HepG2 (cell line): ENCODE measurements at regions not wholly inside any gene's neighbourhood (a gene's known extent, or its start where the extent isn't known, plus 50 kb on each side); places are given as distances from the start of the nearest gene placed in this dataset.

Source experiments
- ATAC-seq: fragments of 200-7000 bp; cut with Tn5 transposase; 3 replicates; pipeline ENCODE4 v1.9.1; 2020; ENCODE audit warnings: mild to moderate bottlenecking, moderate library complexity
- BruUV-seq: library from RNA; stranded (reverse); fragments of 400-500 nt; replicated peaks from 2 replicates; lab custom pipeline; 2021; lab: Mats Ljungman, UMichigan
- CTCF ChIA-PET: fragments of 300-600 bp; formaldehyde crosslinking; extraction: SDS; loops from one replicate; lab custom pipeline; 2021; ENCODE audit warnings: low total read pairs, inconsistent platforms, low intra/inter-chr PET ratio; lab: Yijun Ruan, JAX
- POLR2A ChIA-PET: fragments of 350-600 bp; sonication (Branson Sonifier 250); formaldehyde crosslinking; loops from one replicate; lab custom pipeline; 2020; ENCODE audit warnings: antibody characterized with exemption, inconsistent platforms; lab: Yijun Ruan, JAX
- DNase-seq: peaks from one replicate; pipeline ENCODE4 v3.0.0-alpha.2; 2015; ENCODE audit warnings: low spot score
- FAIRE-seq: peaks from 3 replicates; lab custom pipeline; 2011; peaks lifted over from hg19 to GRCh38; lab: Jason Lieb, UNC
- H2AFZ ChIP-seq: one replicate; pipeline ENCODE4 v1.6.1; 2011; ENCODE audit warnings: low read length, inconsistent platforms
- H3K27ac ChIP-seq: fragments of 300-600 bp; 3 replicates; pipeline ENCODE4 v1.8.0; 2011; ENCODE audit warnings: mixed run types, mild to moderate bottlenecking, mixed read lengths, low read length, inconsistent platforms; ENCODE audit not compliant: insufficient read depth; ENCODE audit errors: extremely low read length
- H3K27me3 ChIP-seq, 2 experiments: fragments of 200-600 bp in 1 of 2; 2 replicates in 1 of 2; 3 replicates in 1 of 2; pipeline versions ENCODE4 v1.6.0 to v1.8.0; 2011; ENCODE audit warnings: low read length in 2 of 2, mild to moderate bottlenecking in 2 of 2, moderate library complexity in 2 of 2, inconsistent platforms in 1 of 2; ENCODE audit not compliant: insufficient read depth in 2 of 2, control insufficient read depth in 1 of 2
- H3K36me3 ChIP-seq, 2 experiments: fragments of 200-600 bp in 1 of 2; replicated peaks in 1 of 2; 2 replicates in 1 of 2; 3 replicates in 1 of 2; pipeline versions ENCODE4 v1.5.1 to v1.8.0; 2011; ENCODE audit warnings: low read length in 2 of 2, inconsistent platforms in 1 of 2; ENCODE audit not compliant: insufficient read depth in 2 of 2, control insufficient read depth in 1 of 2
- H3K4me1 ChIP-seq: 2 replicates; pipeline ENCODE4 v1.5.1; 2012; ENCODE audit warnings: low read length, inconsistent platforms; ENCODE audit not compliant: insufficient read depth
- H3K4me2 ChIP-seq: 2 replicates; pipeline ENCODE4 v1.6.0; 2011; ENCODE audit warnings: low read depth, low read length, inconsistent platforms
- H3K4me3 ChIP-seq, 3 experiments: fragments of 200-600 bp in 1 of 3; sonication (generic), shearing (Covaris generic) in 1 of 3; replicated peaks in 1 of 3; 2 replicates each; pipeline ENCODE4 v1.5.1; 2011 to 2016; ENCODE audit warnings: low read length in 3 of 3, inconsistent platforms in 2 of 3, low read depth in 2 of 3, mild to moderate bottlenecking in 2 of 3, control low read depth in 1 of 3, mixed read lengths in 1 of 3; ENCODE audit not compliant: insufficient read depth in 1 of 3
- H3K79me2 ChIP-seq: one replicate; pipeline ENCODE4 v1.6.1; 2011; ENCODE audit warnings: low read length, inconsistent platforms; ENCODE audit not compliant: insufficient read depth
- H3K9ac ChIP-seq: 2 replicates; pipeline ENCODE4 v1.6.0; 2011; ENCODE audit warnings: mild to moderate bottlenecking, low read depth, low read length, inconsistent platforms; ENCODE audit not compliant: insufficient read depth
- H3K9me3 ChIP-seq: 2 replicates; pipeline ENCODE4 v1.5.1; 2012; ENCODE audit warnings: mild to moderate bottlenecking, low read length
- H4K20me1 ChIP-seq: 2 replicates; pipeline ENCODE4 v1.6.0; 2011; ENCODE audit warnings: inconsistent platforms, mild to moderate bottlenecking, low read length, moderate library complexity; ENCODE audit not compliant: insufficient read depth
- AKAP8 ChIP-seq: sonication (generic); formaldehyde crosslinking; IDR thresholded peaks from 2 replicates; pipeline ENCODE4 v1.5.1; 2020; ENCODE audit warnings: mild to moderate bottlenecking, missing genetic modification reagents
- HDAC1 ChIP-seq: sonication (generic); formaldehyde crosslinking; IDR thresholded peaks from 2 replicates; pipeline ENCODE4 v1.5.1; 2020; ENCODE audit warnings: mild to moderate bottlenecking, missing genetic modification reagents
- SRSF4 ChIP-seq: fragments of 200-400 bp; formaldehyde crosslinking; IDR thresholded peaks from one replicate; pipeline ENCODE4 v1.6.1; 2018; ENCODE audit warnings: mild to moderate bottlenecking, low read depth, low read length, moderate library complexity; ENCODE audit not compliant: poor library complexity, severe bottlenecking
- ZNF33B ChIP-seq: sonication (generic); formaldehyde crosslinking; IDR thresholded peaks from 2 replicates; pipeline ENCODE4 v1.5.1; 2020; ENCODE audit warnings: mild to moderate bottlenecking, missing genetic modification reagents
- WGBS: methylation state at CpG from one replicate; pipeline ENCODE4 v1.1.6; 2017; ENCODE audit warnings: low lambda C conversion rate; 5-methylcytosine and 5-hydroxymethylcytosine counted together
- in situ Hi-C: cut with HindIII; loops from 2 replicates; pipeline ENCODE4 v1.10.0; 2017; ENCODE audit warnings: low pct_unique_long_range_greater_than_20kb; ENCODE audit not compliant: extremely low pct_ligation_motif_present
- intact Hi-C: fragments of 100-400 bp; cut with micrococcal nuclease; formaldehyde crosslinking; loops from one replicate; pipeline ENCODE4 v1.10.0; 2022; ENCODE audit not compliant: unreplicated experiment
- TF ChIP-seq, protein P1 (sequence below): sonication (generic); formaldehyde crosslinking; conservative IDR thresholded peaks from 2 replicates; pipeline ENCODE4 v1.8.0; 2022; ENCODE audit warnings: mild to moderate bottlenecking, moderate library complexity, missing genetic modification reagents
- TF ChIP-seq, protein P2 (sequence below): sonication (generic); formaldehyde crosslinking; IDR thresholded peaks from 2 replicates; pipeline ENCODE4 v1.8.0; 2022; ENCODE audit warnings: missing genetic modification reagents, mild to moderate bottlenecking, borderline replicate concordance
- TF ChIP-seq, protein P3 (sequence below): sonication (generic); formaldehyde crosslinking; conservative IDR thresholded peaks from 2 replicates; pipeline ENCODE4 v1.4.0; 2020; ENCODE audit warnings: mild to moderate bottlenecking, missing genetic modification reagents, moderate library complexity

DNA sequence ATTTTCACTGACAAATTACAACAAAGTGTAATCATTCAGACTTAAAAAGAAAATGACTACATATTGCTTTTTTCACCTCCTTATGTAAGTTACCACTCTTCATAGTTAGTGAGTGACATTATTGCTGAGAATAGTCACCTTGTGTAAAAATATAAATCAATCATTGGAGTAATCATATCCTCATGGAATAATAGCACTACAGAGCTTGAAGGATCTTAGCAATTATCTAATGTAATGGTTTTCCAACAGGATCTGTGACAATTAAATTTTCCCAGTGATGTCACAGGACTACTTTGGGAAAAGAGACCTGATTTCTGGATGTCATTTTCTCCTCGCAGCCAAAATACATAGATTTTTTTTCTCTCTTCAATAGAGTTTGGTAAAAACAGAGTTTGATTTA lies 833.0 kb upstream of the PCDH9 start:
- POLR2A ChIA-PET, result no interaction called here
- in situ Hi-C loops, result no loop called here
- DNase-seq, result no peak

More for the DNA sequence above, 833.0 kb upstream of the PCDH9 start:
- CTCF ChIA-PET, result no interaction called here
- Histone ChIP-seq H3K4me2 (no peak overlapping the region), H3K4me1 (no peaks in the 10 kb centered on the region), H3K36me3 (no peaks in the 10 kb centered on the region), H2AFZ (no peak overlapping the region), H3K9me3 (no peaks in the 10 kb centered on the region), H3K79me2 (no peaks in the 10 kb centered on the region), H4K20me1 (no peaks in the 10 kb centered on the region), H3K27me3 (no peaks in the 10 kb centered on the region), H3K27ac (no peak overlapping the region), H3K9ac (no peak overlapping the region), H3K4me3 (no peak overlapping the region)
- intact Hi-C loops, result no loop called here
- no peak for TF ChIP-seq ZNF33B (CRISPR knock-in tag)
- TF ChIP-seq AKAP8 (CRISPR knock-in tag), result no peak
- TF ChIP-seq HDAC1, result no peak
- TF ChIP-seq, protein P1, sequence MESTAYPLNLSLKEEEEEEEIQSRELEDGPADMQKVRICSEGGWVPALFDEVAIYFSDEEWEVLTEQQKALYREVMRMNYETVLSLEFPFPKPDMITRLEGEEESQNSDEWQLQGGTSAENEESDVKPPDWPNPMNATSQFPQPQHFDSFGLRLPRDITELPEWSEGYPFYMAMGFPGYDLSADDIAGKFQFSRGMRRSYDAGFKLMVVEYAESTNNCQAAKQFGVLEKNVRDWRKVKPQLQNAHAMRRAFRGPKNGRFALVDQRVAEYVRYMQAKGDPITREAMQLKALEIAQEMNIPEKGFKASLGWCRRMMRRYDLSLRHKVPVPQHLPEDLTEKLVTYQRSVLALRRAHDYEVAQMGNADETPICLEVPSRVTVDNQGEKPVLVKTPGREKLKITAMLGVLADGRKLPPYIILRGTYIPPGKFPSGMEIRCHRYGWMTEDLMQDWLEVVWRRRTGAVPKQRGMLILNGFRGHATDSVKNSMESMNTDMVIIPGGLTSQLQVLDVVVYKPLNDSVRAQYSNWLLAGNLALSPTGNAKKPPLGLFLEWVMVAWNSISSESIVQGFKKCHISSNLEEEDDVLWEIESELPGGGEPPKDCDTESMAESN (CRISPR knock-in tag), result no peak
- TF ChIP-seq, protein P2, sequence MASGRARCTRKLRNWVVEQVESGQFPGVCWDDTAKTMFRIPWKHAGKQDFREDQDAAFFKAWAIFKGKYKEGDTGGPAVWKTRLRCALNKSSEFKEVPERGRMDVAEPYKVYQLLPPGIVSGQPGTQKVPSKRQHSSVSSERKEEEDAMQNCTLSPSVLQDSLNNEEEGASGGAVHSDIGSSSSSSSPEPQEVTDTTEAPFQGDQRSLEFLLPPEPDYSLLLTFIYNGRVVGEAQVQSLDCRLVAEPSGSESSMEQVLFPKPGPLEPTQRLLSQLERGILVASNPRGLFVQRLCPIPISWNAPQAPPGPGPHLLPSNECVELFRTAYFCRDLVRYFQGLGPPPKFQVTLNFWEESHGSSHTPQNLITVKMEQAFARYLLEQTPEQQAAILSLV, result no peak
- no peak for TF ChIP-seq SRSF4
- TF ChIP-seq, protein P3, sequence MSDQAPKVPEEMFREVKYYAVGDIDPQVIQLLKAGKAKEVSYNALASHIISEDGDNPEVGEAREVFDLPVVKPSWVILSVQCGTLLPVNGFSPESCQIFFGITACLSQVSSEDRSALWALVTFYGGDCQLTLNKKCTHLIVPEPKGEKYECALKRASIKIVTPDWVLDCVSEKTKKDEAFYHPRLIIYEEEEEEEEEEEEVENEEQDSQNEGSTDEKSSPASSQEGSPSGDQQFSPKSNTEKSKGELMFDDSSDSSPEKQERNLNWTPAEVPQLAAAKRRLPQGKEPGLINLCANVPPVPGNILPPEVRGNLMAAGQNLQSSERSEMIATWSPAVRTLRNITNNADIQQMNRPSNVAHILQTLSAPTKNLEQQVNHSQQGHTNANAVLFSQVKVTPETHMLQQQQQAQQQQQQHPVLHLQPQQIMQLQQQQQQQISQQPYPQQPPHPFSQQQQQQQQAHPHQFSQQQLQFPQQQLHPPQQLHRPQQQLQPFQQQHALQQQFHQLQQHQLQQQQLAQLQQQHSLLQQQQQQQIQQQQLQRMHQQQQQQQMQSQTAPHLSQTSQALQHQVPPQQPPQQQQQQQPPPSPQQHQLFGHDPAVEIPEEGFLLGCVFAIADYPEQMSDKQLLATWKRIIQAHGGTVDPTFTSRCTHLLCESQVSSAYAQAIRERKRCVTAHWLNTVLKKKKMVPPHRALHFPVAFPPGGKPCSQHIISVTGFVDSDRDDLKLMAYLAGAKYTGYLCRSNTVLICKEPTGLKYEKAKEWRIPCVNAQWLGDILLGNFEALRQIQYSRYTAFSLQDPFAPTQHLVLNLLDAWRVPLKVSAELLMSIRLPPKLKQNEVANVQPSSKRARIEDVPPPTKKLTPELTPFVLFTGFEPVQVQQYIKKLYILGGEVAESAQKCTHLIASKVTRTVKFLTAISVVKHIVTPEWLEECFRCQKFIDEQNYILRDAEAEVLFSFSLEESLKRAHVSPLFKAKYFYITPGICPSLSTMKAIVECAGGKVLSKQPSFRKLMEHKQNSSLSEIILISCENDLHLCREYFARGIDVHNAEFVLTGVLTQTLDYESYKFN (CRISPR knock-in tag), result no peak
- ATAC-seq (no peak), FAIRE-seq (no peak)
- no TSS peak for BruUV-seq
- 3% methylated on average over 1 of the region's 1 CpG for WGBS
